Endothelial cell of umbilical vein (primary cell): ENCODE measurements at regions not wholly inside any gene's neighbourhood (a gene's known extent, or its start where the extent isn't known, plus 50 kb on each side); places are given as distances from the start of the nearest gene placed in this dataset.

ENCODE experiments used
- EZH2 ChIP-seq: IDR thresholded peaks from 2 replicates; pipeline ENCODE4 v1.6.1; 2012; ENCODE audit warnings: borderline replicate concordance, low read depth, mild to moderate bottlenecking, moderate library complexity, low read length, inconsistent platforms; ENCODE audit not compliant: severe bottlenecking
- FOS ChIP-seq: IDR thresholded peaks from 2 replicates; pipeline ENCODE4 v1.6.1; 2011; ENCODE audit warnings: mild to moderate bottlenecking, low read length, moderate library complexity, borderline replicate concordance; ENCODE audit not compliant: insufficient read depth
- GATA2 ChIP-seq: IDR thresholded peaks from 2 replicates; pipeline ENCODE4 v1.7.0; 2011; ENCODE audit warnings: low read depth, mild to moderate bottlenecking, moderate library complexity, mixed read lengths, low read length; ENCODE audit not compliant: insufficient read length, insufficient read depth
- JUN ChIP-seq: IDR thresholded peaks from 2 replicates; pipeline ENCODE4 v1.6.1; 2011; ENCODE audit warnings: borderline replicate concordance, low read depth; ENCODE audit not compliant: insufficient read length, insufficient read depth
- MYC ChIP-seq: IDR thresholded peaks from one replicate; pipeline ENCODE4 v1.6.1; 2011; ENCODE audit warnings: mild to moderate bottlenecking, low read depth, low read length
- POLR2A ChIP-seq: IDR thresholded peaks from 2 replicates; pipeline ENCODE4 v1.6.1; 2012; ENCODE audit warnings: low read depth, mild to moderate bottlenecking, control low read depth, low read length
- POLR2AphosphoS5 ChIP-seq: IDR thresholded peaks from 2 replicates; pipeline ENCODE4 v1.6.1; 2012; ENCODE audit warnings: low read depth, mild to moderate bottlenecking, control low read depth, low read length, moderate library complexity; ENCODE audit not compliant: insufficient read depth
- TF ChIP-seq, protein P1 (sequence below), 2 donors: IDR thresholded peaks; 1 replicate in 1 of 2; 2 replicates in 1 of 2; pipeline ENCODE4 v1.5.1; 2011; ENCODE audit warnings: low read length in 2 of 2, mild to moderate bottlenecking in 2 of 2, moderate library complexity in 2 of 2, control low read depth in 1 of 2, inconsistent platforms in 1 of 2, low read depth in 1 of 2; ENCODE audit not compliant: insufficient read depth in 1 of 2; ENCODE audit errors: extremely low read depth in 1 of 2
- TF ChIP-seq, protein P2 (sequence below): IDR thresholded peaks from 2 replicates; pipeline ENCODE4 v1.6.1; 2011; ENCODE audit not compliant: insufficient read depth, insufficient read length

DNA sequence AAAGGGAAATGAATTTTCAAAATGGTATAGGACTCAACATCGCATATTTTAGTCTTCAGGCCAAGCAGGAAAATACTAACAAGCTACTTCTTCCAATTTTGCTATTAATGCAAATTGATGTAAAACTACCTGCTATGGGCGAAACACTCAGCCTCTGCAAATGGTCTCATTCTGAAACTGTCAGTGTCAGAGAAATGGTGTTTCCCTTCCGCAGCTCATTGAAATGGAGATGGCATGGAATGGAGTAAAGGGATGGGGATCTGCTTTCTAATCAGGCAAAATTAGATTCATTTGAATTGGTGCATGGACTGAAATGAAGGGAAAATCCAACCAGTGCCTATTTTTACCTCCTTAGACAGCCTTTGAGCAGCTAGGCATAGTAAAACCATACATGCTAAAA lies 80.4 kb upstream of the EEA1 start:
- TF ChIP-seq, protein P1, sequence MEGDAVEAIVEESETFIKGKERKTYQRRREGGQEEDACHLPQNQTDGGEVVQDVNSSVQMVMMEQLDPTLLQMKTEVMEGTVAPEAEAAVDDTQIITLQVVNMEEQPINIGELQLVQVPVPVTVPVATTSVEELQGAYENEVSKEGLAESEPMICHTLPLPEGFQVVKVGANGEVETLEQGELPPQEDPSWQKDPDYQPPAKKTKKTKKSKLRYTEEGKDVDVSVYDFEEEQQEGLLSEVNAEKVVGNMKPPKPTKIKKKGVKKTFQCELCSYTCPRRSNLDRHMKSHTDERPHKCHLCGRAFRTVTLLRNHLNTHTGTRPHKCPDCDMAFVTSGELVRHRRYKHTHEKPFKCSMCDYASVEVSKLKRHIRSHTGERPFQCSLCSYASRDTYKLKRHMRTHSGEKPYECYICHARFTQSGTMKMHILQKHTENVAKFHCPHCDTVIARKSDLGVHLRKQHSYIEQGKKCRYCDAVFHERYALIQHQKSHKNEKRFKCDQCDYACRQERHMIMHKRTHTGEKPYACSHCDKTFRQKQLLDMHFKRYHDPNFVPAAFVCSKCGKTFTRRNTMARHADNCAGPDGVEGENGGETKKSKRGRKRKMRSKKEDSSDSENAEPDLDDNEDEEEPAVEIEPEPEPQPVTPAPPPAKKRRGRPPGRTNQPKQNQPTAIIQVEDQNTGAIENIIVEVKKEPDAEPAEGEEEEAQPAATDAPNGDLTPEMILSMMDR (IDR thresholded peaks at IDR 0.05; ENCODE audit: extremely low read depth in 1 of 2, insufficient read depth in 1 of 2, low read depth in 1 of 2, low read length in 2 of 2), result no peak
- TF ChIP-seq JUN (no peak), EZH2 (no peak), POLR2A (no peak), POLR2AphosphoS5 (no peak), FOS (no peak), MYC (no peak), GATA2 (no peak)
- TF ChIP-seq, protein P2, sequence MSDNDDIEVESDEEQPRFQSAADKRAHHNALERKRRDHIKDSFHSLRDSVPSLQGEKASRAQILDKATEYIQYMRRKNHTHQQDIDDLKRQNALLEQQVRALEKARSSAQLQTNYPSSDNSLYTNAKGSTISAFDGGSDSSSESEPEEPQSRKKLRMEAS, result no peak
